PC-9 (cell line): ENCODE measurements at regions not wholly inside any gene's neighbourhood (a gene's known extent, or its start where the extent isn't known, plus 50 kb on each side); places are given as distances from the start of the nearest gene placed in this dataset.

Experiments used
- BruUV-seq: library from RNA; stranded (reverse); fragments of 400-500 nt; replicated peaks from 2 replicates; lab custom pipeline; 2021; lab: Mats Ljungman, UMichigan
- CTCF ChIA-PET: fragments of 300-600 bp; sonication (Branson Sonifier 250); formaldehyde crosslinking; loops from one replicate; lab custom pipeline; 2022; ENCODE audit warnings: antibody characterized with exemption; lab: Charles Lee
- POLR2A ChIA-PET: fragments of 300-600 bp; sonication (Branson Sonifier 250); formaldehyde crosslinking; loops from one replicate; lab custom pipeline; 2022; ENCODE audit warnings: antibody characterized with exemption; ENCODE audit not compliant: unreplicated experiment; lab: Charles Lee
- DNase-seq, 2 experiments: peaks; one replicate each; pipeline versions ENCODE4 v3.0.0 to v3.0.0-alpha.2; 2015 to 2022; ENCODE audit warnings: mixed read lengths in 1 of 2
- H2AFZ ChIP-seq: fragments of 200-600 bp; sonication (generic); 2 replicates; pipeline ENCODE4 v1.8.1; 2017; ENCODE audit warnings: antibody characterized with exemption
- H3F3A ChIP-seq: fragments of 200-600 bp; sonication (generic); 2 replicates; pipeline ENCODE4 v1.8.1; 2017; ENCODE audit warnings: antibody characterized with exemption, mild to moderate bottlenecking, low read depth; ENCODE audit not compliant: insufficient read depth
- H3K27ac ChIP-seq: fragments of 200-600 bp; sonication (generic); 2 replicates; pipeline ENCODE4 v1.6.1; 2016; ENCODE audit warnings: mixed run types
- H3K27me3 ChIP-seq: fragments of 200-600 bp; sonication (generic); 2 replicates; pipeline ENCODE4 v1.6.1; 2016; ENCODE audit warnings: low read depth, mixed run types; ENCODE audit not compliant: insufficient read depth
- H3K36me3 ChIP-seq: fragments of 200-600 bp; sonication (generic); 2 replicates; pipeline ENCODE4 v1.6.1; 2016; ENCODE audit warnings: low read depth, mixed run types
- H3K4me1 ChIP-seq: fragments of 200-600 bp; sonication (generic); replicated peaks from 2 replicates; pipeline ENCODE4 v1.6.1; 2016; ENCODE audit warnings: mixed run types; ENCODE audit not compliant: insufficient read depth
- H3K4me2 ChIP-seq: fragments of 200-600 bp; sonication (generic); 2 replicates; pipeline ENCODE4 v1.6.1; 2017; ENCODE audit warnings: mixed run types
- H3K4me3 ChIP-seq: fragments of 200-600 bp; sonication (generic); 2 replicates; pipeline ENCODE4 v1.6.1; 2016; ENCODE audit warnings: mixed run types
- H3K79me2 ChIP-seq: fragments of 200-600 bp; sonication (generic); 2 replicates; pipeline ENCODE4 v1.6.1; 2017; ENCODE audit warnings: low read depth, mixed run types
- H3K9me2 ChIP-seq: fragments of 200-600 bp; sonication (generic); 2 replicates; pipeline ENCODE4 v1.8.1; 2017; ENCODE audit warnings: mild to moderate bottlenecking; ENCODE audit not compliant: insufficient read depth
- H3K9me3 ChIP-seq: fragments of 200-600 bp; sonication (generic); 2 replicates; pipeline ENCODE4 v1.8.1; 2016; ENCODE audit warnings: low read depth; ENCODE audit not compliant: insufficient read depth
- H4K20me1 ChIP-seq: fragments of 200-600 bp; sonication (generic); 2 replicates; pipeline ENCODE4 v1.8.1; 2017; ENCODE audit not compliant: insufficient read depth
- CTCF ChIP-seq: fragments of 200-600 bp; sonication (generic); conservative IDR thresholded peaks from 2 replicates; pipeline ENCODE4 v1.6.1; 2017; ENCODE audit warnings: mixed run types, antibody characterized with exemption, mild to moderate bottlenecking, moderate library complexity
- EZH2 ChIP-seq: fragments of 200-600 bp; sonication (generic); IDR thresholded peaks from 2 replicates; pipeline ENCODE4 v1.8.0; 2017; ENCODE audit warnings: antibody characterized with exemption, low read depth
- intact Hi-C: fragments of 100-400 bp; cut with micrococcal nuclease; formaldehyde crosslinking; loops from one replicate; pipeline ENCODE4 v1.10.0; 2022; ENCODE audit not compliant: unreplicated experiment

- H3K4me1 ChIP-seq = no peaks in the 10 kb centered on the region
- H3K4me3 ChIP-seq = no peak overlapping the region
- H3K9me2 ChIP-seq = no peaks in the 10 kb centered on the region
- peaks cover 14% of the 10 kb centered on the region; the same call in 1 of the 2 replicates for H3K27me3 ChIP-seq
- no peaks in the 10 kb centered on the region for H4K20me1 ChIP-seq
- TF ChIP-seq CTCF (no peak), EZH2 (no peak)
- intact Hi-C loops = no loop called here
- no peaks in the 10 kb centered on the region for H3K79me2 ChIP-seq
- H3K9me3 ChIP-seq = no peaks in the 10 kb centered on the region
- no peak overlapping the region for H3K4me2 ChIP-seq
- POLR2A ChIA-PET = no interaction called here
- no peak for DNase-seq
- CTCF ChIA-PET = no interaction called here
- no peaks in the 10 kb centered on the region for H3F3A ChIP-seq
- BruUV-seq = no TSS peak
- no peak overlapping the region for H3K27ac ChIP-seq
- no peaks in the 10 kb centered on the region for H3K36me3 ChIP-seq
- H2AFZ ChIP-seq = no peak overlapping the region
These were observed 202.6 kb downstream of the SOD2 start for GRCh38 chr6:159490298-159490937.

- H3K9me2 ChIP-seq = no peaks in the 10 kb centered on the region
- no peaks in the 10 kb centered on the region for H3K36me3 ChIP-seq
- no peaks in the 10 kb centered on the region for H3F3A ChIP-seq
- no peak for DNase-seq
- H3K4me3 ChIP-seq = no peak overlapping the region
- ChIA-PET POLR2A (no interaction called here), CTCF (interaction anchor here (0.7 kb wide), 1 partner anchor 67 kb away, joined by 4 read pairs; no protein-coding TSS in a partner anchor)
- H3K9me3 ChIP-seq = no peaks in the 10 kb centered on the region
- no peaks in the 10 kb centered on the region for H3K79me2 ChIP-seq
- H3K4me1 ChIP-seq = no peaks in the 10 kb centered on the region
- H2AFZ ChIP-seq = no peak overlapping the region
- no TSS peak for BruUV-seq
- peaks cover 23% of the 10 kb centered on the region; the same call in 1 of the 2 replicates for H3K27me3 ChIP-seq
- no peak overlapping the region for H3K4me2 ChIP-seq
- no peaks in the 10 kb centered on the region for H4K20me1 ChIP-seq
- H3K27ac ChIP-seq = no peak overlapping the region
- intact Hi-C loops = no loop called here
- TF ChIP-seq EZH2 (no peak), CTCF (no peak)
These were observed 205.4 kb downstream of the SOD2 start for GRCh38 chr6:159487636-159488035.

GRCh38 chr6:159483259-159483658, 209.8 kb downstream of the SOD2 start:
- H3K27me3 ChIP-seq = peaks cover 22% of the 10 kb centered on the region; the same call in 1 of the 2 replicates
- H3K9me2 ChIP-seq = no peaks in the 10 kb centered on the region
- ChIA-PET POLR2A (no interaction called here), CTCF (no interaction called here)
- BruUV-seq = no TSS peak
- no peaks in the 10 kb centered on the region for H3K4me1 ChIP-seq
- no peak for TF ChIP-seq CTCF
- TF ChIP-seq EZH2 = no peak
- no peak overlapping the region for H3K4me2 ChIP-seq
- intact Hi-C loops = no loop called here
- DNase-seq = no peak
- H3K4me3 ChIP-seq = no peak overlapping the region
- H2AFZ ChIP-seq = no peak overlapping the region
- H3F3A ChIP-seq = no peaks in the 10 kb centered on the region
- no peaks in the 10 kb centered on the region for H3K36me3 ChIP-seq
- no peaks in the 10 kb centered on the region for H3K79me2 ChIP-seq
- no peak overlapping the region for H3K27ac ChIP-seq
- no peaks in the 10 kb centered on the region for H4K20me1 ChIP-seq
- H3K9me3 ChIP-seq = no peaks in the 10 kb centered on the region
